Osteocyte (in vitro differentiated cells): ENCODE measurements at regions not wholly inside any gene's neighbourhood (a gene's known extent, or its start where the extent isn't known, plus 50 kb on each side); places are given as distances from the start of the nearest gene placed in this dataset.

ENCODE experiments used
- DNase-seq: peaks from one replicate; pipeline ENCODE4 v3.0.0; 2021; ENCODE audit warnings: mixed read lengths; ENCODE audit not compliant: unreplicated experiment; ENCODE audit errors: extremely low spot score
- H3K27ac Mint-ChIP-seq: one replicate; pipeline ENCODE4 v1.8.0; 2021; ENCODE audit warnings: mild to moderate bottlenecking, mixed read lengths; ENCODE audit not compliant: unreplicated experiment
- H3K27me3 Mint-ChIP-seq: one replicate; pipeline ENCODE4 v1.8.0; 2021; ENCODE audit warnings: mixed read lengths; ENCODE audit not compliant: unreplicated experiment
- H3K36me3 Mint-ChIP-seq: one replicate; pipeline ENCODE4 v1.8.0; 2021; ENCODE audit warnings: mixed read lengths; ENCODE audit not compliant: unreplicated experiment
- H3K4me1 Mint-ChIP-seq: one replicate; pipeline ENCODE4 v1.8.0; 2021; ENCODE audit warnings: mixed read lengths; ENCODE audit not compliant: unreplicated experiment
- H3K4me3 Mint-ChIP-seq: one replicate; pipeline ENCODE4 v1.8.0; 2021; ENCODE audit warnings: mild to moderate bottlenecking, moderate library complexity, mixed read lengths; ENCODE audit not compliant: unreplicated experiment
- H3K9me3 Mint-ChIP-seq: one replicate; pipeline ENCODE4 v1.8.0; 2021; ENCODE audit warnings: mixed read lengths; ENCODE audit not compliant: unreplicated experiment
- CTCF ChIP-seq: fragments of 200-600 bp; sonication (generic); IDR thresholded peaks from 2 replicates; pipeline ENCODE4 v1.5.0; 2021; ENCODE audit warnings: antibody characterized with exemption, mild to moderate bottlenecking, moderate library complexity

DNA sequence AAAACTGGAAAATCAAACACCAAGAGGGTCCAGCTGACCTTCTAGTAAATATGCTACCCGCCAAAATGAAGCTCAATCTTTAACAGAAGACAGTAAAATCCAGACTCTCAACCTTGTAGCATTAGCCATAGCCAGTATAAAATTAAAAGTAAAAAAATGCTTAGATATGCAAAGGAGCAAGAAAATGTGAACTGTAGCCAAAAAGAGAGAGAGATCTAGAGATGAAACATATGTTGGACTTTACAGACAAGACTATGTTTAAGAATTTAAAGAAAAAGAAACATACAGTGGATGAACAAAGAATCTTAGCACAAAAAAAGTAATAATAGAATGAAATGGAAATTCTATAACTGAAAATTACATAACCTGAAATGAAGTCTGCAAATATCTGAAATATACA lies 344.5 kb downstream of the LRATD1 start:
- TF ChIP-seq CTCF, result no peak
- H3K36me3 Mint-ChIP-seq, result no peaks in the 10 kb centered on the region
- DNase-seq, result no peak
- H3K27me3 Mint-ChIP-seq, result peaks cover 2% of the 10 kb centered on the region
- no peak overlapping the region for H3K4me3 Mint-ChIP-seq
- no peaks in the 10 kb centered on the region for H3K4me1 Mint-ChIP-seq
- no peaks in the 10 kb centered on the region for H3K9me3 Mint-ChIP-seq
- no peak overlapping the region for H3K27ac Mint-ChIP-seq

GRCh38 chr2:14978845-14979244 lies 346.3 kb downstream of the LRATD1 start:
- Mint-ChIP-seq H3K9me3 (no peaks in the 10 kb centered on the region), H3K4me1 (no peaks in the 10 kb centered on the region), H3K36me3 (no peaks in the 10 kb centered on the region), H3K27me3 (peaks cover 2% of the 10 kb centered on the region), H3K27ac (no peak overlapping the region), H3K4me3 (no peak overlapping the region)
- no peak for TF ChIP-seq CTCF
- no peak for DNase-seq

DNA sequence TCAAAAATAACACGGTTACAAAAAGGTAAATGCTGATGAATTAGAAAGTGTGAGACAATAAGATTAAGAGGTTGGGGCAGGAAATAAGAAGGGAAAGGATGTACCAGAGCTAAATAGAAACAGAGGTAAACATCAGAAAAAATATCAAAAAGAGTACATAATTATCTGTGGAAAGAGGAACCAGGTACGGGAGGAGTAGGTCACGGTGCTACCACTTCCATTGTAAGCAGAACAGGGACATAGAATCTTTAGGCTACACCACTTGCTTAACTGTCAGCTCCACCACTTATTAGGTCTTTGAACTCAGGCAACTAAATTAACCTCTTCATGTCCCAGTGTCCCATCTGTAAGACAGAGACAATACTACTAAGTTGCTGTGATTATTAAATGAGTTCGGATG lies 350.3 kb downstream of the LRATD1 start:
- H3K27me3 Mint-ChIP-seq, result peaks cover 9% of the 10 kb centered on the region
- H3K4me1 Mint-ChIP-seq, result no peaks in the 10 kb centered on the region
- DNase-seq, result no peak
- H3K27ac Mint-ChIP-seq, result no peak overlapping the region
- H3K4me3 Mint-ChIP-seq, result no peak overlapping the region
- no peaks in the 10 kb centered on the region for H3K9me3 Mint-ChIP-seq
- no peaks in the 10 kb centered on the region for H3K36me3 Mint-ChIP-seq
- no peak for TF ChIP-seq CTCF

DNA sequence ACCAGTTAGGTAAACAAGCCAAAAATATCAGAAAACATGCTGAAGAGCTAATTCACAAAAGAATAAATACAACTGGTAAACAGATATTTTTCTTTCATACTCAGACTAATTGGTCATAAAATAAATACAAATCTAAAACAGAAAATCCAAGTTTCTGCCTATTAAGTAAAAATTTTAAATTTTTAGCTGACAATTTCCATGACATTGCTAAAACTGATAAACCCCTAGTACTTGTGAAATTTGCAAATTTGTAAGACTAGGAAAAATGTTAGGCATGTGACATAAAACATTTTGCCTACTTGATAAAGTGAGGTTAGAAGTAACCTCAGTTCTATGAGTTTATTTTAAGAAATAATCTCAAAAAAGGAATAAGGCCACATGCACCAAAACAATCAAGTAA lies 356.1 kb downstream of the LRATD1 start:
- H3K36me3 Mint-ChIP-seq, result no peaks in the 10 kb centered on the region
- no peak for TF ChIP-seq CTCF
- no peak overlapping the region for H3K27ac Mint-ChIP-seq
- no peak for DNase-seq
- no peak overlapping the region for H3K4me3 Mint-ChIP-seq
- no peaks in the 10 kb centered on the region for H3K9me3 Mint-ChIP-seq
- no peaks in the 10 kb centered on the region for H3K4me1 Mint-ChIP-seq
- H3K27me3 Mint-ChIP-seq, result peaks cover 7% of the 10 kb centered on the region

- Mint-ChIP-seq H3K4me1 (no peaks in the 10 kb centered on the region), H3K36me3 (no peaks in the 10 kb centered on the region), H3K27ac (no peak overlapping the region), H3K9me3 (no peaks in the 10 kb centered on the region), H3K27me3 (no peaks in the 10 kb centered on the region), H3K4me3 (no peak overlapping the region)
- TF ChIP-seq CTCF, result no peak
- no peak for DNase-seq
Measured at GRCh38 chr2:14991723-14992122, 359.2 kb downstream of the LRATD1 start.
